H9 (cell line): ENCODE measurements at regions not wholly inside any gene's neighbourhood (a gene's known extent, or its start where the extent isn't known, plus 50 kb on each side); places are given as distances from the start of the nearest gene placed in this dataset.

ENCODE experiments used
- DNase-seq: peaks from one replicate; pipeline ENCODE4 v3.0.0-alpha.2; 2017
- H2AFZ ChIP-seq: one replicate; pipeline ENCODE4 v1.6.1; 2013; ENCODE audit warnings: mild to moderate bottlenecking, low read length, control low read depth, moderate library complexity
- H2AK5ac ChIP-seq: 2 replicates; pipeline ENCODE4 v1.6.1; 2013; ENCODE audit warnings: low read length, control low read depth, mixed read lengths; ENCODE audit not compliant: insufficient read length
- H2BK120ac ChIP-seq: one replicate; pipeline ENCODE4 v1.6.1; 2013; ENCODE audit warnings: low read depth, mild to moderate bottlenecking, low read length, control low read depth, inconsistent platforms; ENCODE audit not compliant: poor library complexity, severe bottlenecking
- H2BK12ac ChIP-seq: 2 replicates; pipeline ENCODE4 v1.6.1; 2013; ENCODE audit warnings: low read length, control low read depth, mixed read lengths, low read depth; ENCODE audit not compliant: insufficient read length
- H2BK15ac ChIP-seq: 2 replicates; pipeline ENCODE4 v1.6.1; 2013; ENCODE audit warnings: low read depth, low read length, control low read depth
- H2BK20ac ChIP-seq: one replicate; pipeline ENCODE4 v1.6.1; 2013; ENCODE audit warnings: low read depth, mild to moderate bottlenecking, low read length, control low read depth, inconsistent platforms; ENCODE audit not compliant: poor library complexity, severe bottlenecking
- H2BK5ac ChIP-seq: 2 replicates; pipeline ENCODE4 v1.6.1; 2013; ENCODE audit warnings: low read length, control low read depth, mixed read lengths; ENCODE audit not compliant: insufficient read length
- H3K14ac ChIP-seq: 2 replicates; pipeline ENCODE4 v1.6.1; 2013; ENCODE audit warnings: low read length, control low read depth; ENCODE audit not compliant: insufficient read depth
- H3K18ac ChIP-seq: 2 replicates; pipeline ENCODE4 v1.6.1; 2013; ENCODE audit warnings: low read depth, mild to moderate bottlenecking, mixed read lengths, low read length, control low read depth; ENCODE audit not compliant: insufficient read length
- H3K23ac ChIP-seq: 2 replicates; pipeline ENCODE4 v1.6.1; 2013; ENCODE audit warnings: low read length, control low read depth, mixed read lengths, low read depth; ENCODE audit not compliant: insufficient read length
- H3K23me2 ChIP-seq: 2 replicates; pipeline ENCODE4 v1.6.1; 2013; ENCODE audit warnings: low read depth, mild to moderate bottlenecking, mixed read lengths, low read length, control low read depth; ENCODE audit not compliant: insufficient read length, poor library complexity, severe bottlenecking
- H3K27ac ChIP-seq: 2 replicates; pipeline ENCODE4 v1.5.1; 2013; ENCODE audit warnings: low read length, control low read depth, mixed read lengths, low read depth; ENCODE audit not compliant: insufficient read length
- H3K27me3 ChIP-seq: 2 replicates; pipeline ENCODE4 v1.6.1; 2013; ENCODE audit warnings: low read length, control low read depth, inconsistent platforms; ENCODE audit not compliant: insufficient read depth
- H3K4ac ChIP-seq: 2 replicates; pipeline ENCODE4 v1.6.1; 2013; ENCODE audit warnings: low read depth, mild to moderate bottlenecking, control low read depth, inconsistent platforms, low read length, moderate library complexity
- H3K4me1 ChIP-seq: 2 replicates; pipeline ENCODE4 v1.6.1; 2013; ENCODE audit warnings: low read length, control low read depth, inconsistent platforms; ENCODE audit not compliant: insufficient read depth
- H3K4me2 ChIP-seq: 2 replicates; pipeline ENCODE4 v1.6.1; 2013; ENCODE audit warnings: low read length, control low read depth, mixed read lengths; ENCODE audit not compliant: insufficient read length, insufficient read depth
- H3K56ac ChIP-seq: 2 replicates; pipeline ENCODE4 v1.6.1; 2013; ENCODE audit warnings: low read depth, mild to moderate bottlenecking, mixed read lengths, low read length, control low read depth; ENCODE audit not compliant: insufficient read length
- H3K79me1 ChIP-seq: 2 replicates; pipeline ENCODE4 v1.6.1; 2013; ENCODE audit warnings: low read depth, mild to moderate bottlenecking, moderate library complexity, low read length, control low read depth, inconsistent platforms; ENCODE audit not compliant: insufficient read depth, poor library complexity, severe bottlenecking
- H3K79me2 ChIP-seq: 2 replicates; pipeline ENCODE4 v1.6.1; 2013; ENCODE audit warnings: low read length, control low read depth, inconsistent platforms; ENCODE audit not compliant: insufficient read depth
- H3K9ac ChIP-seq: 2 replicates; pipeline ENCODE4 v1.6.1; 2013; ENCODE audit warnings: low read length, control low read depth, mixed read lengths; ENCODE audit not compliant: insufficient read length; ENCODE audit errors: extremely low read depth
- H3K9me3 ChIP-seq: one replicate; pipeline ENCODE4 v1.6.1; 2013; ENCODE audit warnings: low read depth, low read length, inconsistent platforms; ENCODE audit not compliant: control insufficient read depth
- H3T11ph ChIP-seq: one replicate; pipeline ENCODE4 v1.6.1; 2013; ENCODE audit warnings: mild to moderate bottlenecking, low read length, control low read depth, inconsistent platforms
- H4K20me1 ChIP-seq: one replicate; pipeline ENCODE4 v1.6.1; 2013; ENCODE audit not compliant: control insufficient read depth, insufficient read length, insufficient read depth
- H4K5ac ChIP-seq: 2 replicates; pipeline ENCODE4 v1.6.1; 2013; ENCODE audit warnings: low read depth, mild to moderate bottlenecking, mixed read lengths, low read length, control low read depth; ENCODE audit not compliant: insufficient read length
- H4K8ac ChIP-seq: replicated peaks from 2 replicates; pipeline ENCODE4 v1.6.1; 2013; ENCODE audit warnings: low read length, control low read depth, mixed read lengths, low read depth; ENCODE audit not compliant: insufficient read length
- H4K91ac ChIP-seq: 2 replicates; pipeline ENCODE4 v1.6.1; 2013; ENCODE audit warnings: low read depth, mild to moderate bottlenecking, moderate library complexity, mixed read lengths, low read length, control low read depth; ENCODE audit not compliant: insufficient read length
- H3K27ac Mint-ChIP-seq, 3 experiments: 2 replicates in 2 of 3; 3 replicates in 1 of 3; pipeline ENCODE4 v1.8.0; 2020 to 2021; ENCODE audit warnings: mixed read lengths in 3 of 3, mild to moderate bottlenecking in 1 of 3, moderate library complexity in 1 of 3
- H3K27me3 Mint-ChIP-seq: 2 replicates; pipeline ENCODE4 v1.8.0; 2021; ENCODE audit warnings: low read depth, mild to moderate bottlenecking, moderate library complexity, mixed read lengths
- H3K36me3 Mint-ChIP-seq, 3 experiments: 2 replicates in 2 of 3; 3 replicates in 1 of 3; pipeline ENCODE4 v1.8.0; 2020 to 2021; ENCODE audit warnings: low read depth in 3 of 3, mixed read lengths in 3 of 3; ENCODE audit not compliant: insufficient read depth in 1 of 3
- H3K4me1 Mint-ChIP-seq, 2 experiments: 2 replicates each; pipeline ENCODE4 v1.8.0; 2020; ENCODE audit warnings: mixed read lengths in 2 of 2
- H3K4me3 Mint-ChIP-seq, 2 experiments: 2 replicates in 1 of 2; 3 replicates in 1 of 2; pipeline ENCODE4 v1.8.0; 2020 to 2021; ENCODE audit warnings: mild to moderate bottlenecking in 2 of 2, mixed read lengths in 2 of 2, moderate library complexity in 1 of 2
- H3K9me3 Mint-ChIP-seq, 2 experiments: 2 replicates in 1 of 2; 3 replicates in 1 of 2; pipeline ENCODE4 v1.8.0; 2020; ENCODE audit warnings: mild to moderate bottlenecking in 2 of 2, mixed read lengths in 2 of 2, moderate library complexity in 1 of 2
- WGBS: extraction: QIAGEN DNeasy Blood & Tissue Kit; methylation state at CpG from one replicate; pipeline ENCODE4 v1.1.7; 2013; ENCODE audit warnings: missing lambda C conversion rate, low lambda C conversion rate, mixed read lengths; ENCODE audit not compliant: insufficient read length; ENCODE audit errors: extremely low coverage; 5-methylcytosine and 5-hydroxymethylcytosine counted together
- TF ChIP-seq, protein P1 (sequence below): fragments of 200-600 bp; sonication (generic); conservative IDR thresholded peaks from 3 replicates; pipeline ENCODE4 v1.8.0; 2021; ENCODE audit warnings: antibody characterized with exemption, mild to moderate bottlenecking

DNA sequence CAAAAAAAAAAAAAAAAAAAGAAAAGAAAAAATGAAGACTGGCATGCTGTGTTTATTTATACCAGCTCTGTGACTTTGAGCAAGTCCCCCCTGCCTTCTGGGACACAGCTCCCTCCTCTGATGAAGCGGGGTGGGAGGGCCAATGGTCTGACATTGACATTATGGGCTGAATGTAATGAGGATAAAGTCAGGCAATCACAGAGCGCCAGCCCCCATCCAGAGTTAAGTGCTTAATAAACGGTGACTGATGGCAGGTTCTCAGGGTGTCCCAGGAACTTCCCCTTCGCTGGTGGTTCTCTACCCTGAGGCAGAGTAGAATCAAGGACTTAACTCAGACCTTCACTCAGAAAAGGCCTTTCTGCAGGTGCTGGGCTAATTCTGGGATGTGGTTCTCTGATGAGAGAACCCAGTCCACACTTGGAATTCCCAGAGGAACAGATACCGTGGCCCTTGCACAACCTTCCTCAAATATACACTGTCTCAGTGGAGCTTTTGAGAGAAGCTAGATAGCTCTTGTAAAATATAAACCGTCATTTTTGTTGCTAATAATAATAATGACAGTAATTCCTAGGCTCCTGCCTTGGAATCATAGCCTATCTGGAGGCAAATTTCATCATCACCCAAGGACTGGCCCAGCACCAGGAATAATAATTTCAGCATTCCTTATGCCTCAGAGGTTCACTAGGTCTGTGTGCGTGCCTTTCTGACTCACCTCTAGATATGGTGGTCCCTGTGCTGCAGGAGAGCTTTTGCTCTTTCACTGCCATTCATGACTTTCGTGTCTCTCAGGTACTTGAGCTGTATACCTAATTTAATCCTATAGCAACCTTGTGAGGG, 115.8 kb downstream of the RPLP1 start:
- Histone ChIP-seq H3K27me3 (no peaks in the 10 kb centered on the region), H3K4ac (no peak overlapping the region), H4K5ac (no peak overlapping the region), H3K27ac (no peak overlapping the region), H2AK5ac (no peak overlapping the region), H3K79me2 (no peaks in the 10 kb centered on the region), H3K9ac (no peak overlapping the region), H4K20me1 (no peaks in the 10 kb centered on the region), H2BK15ac (no peak overlapping the region), H3K9me3 (no peaks in the 10 kb centered on the region), H2BK12ac (no peak overlapping the region), H3K18ac (no peak overlapping the region), H3K14ac (no peak overlapping the region), H2BK120ac (no peak overlapping the region), H2AFZ (no peak overlapping the region), H3T11ph (no peak overlapping the region), H3K56ac (no peak overlapping the region), H3K4me2 (no peak overlapping the region), H3K79me1 (no peaks in the 10 kb centered on the region), H4K8ac (no peak overlapping the region), H3K23ac (no peak overlapping the region), H3K23me2 (no peaks in the 10 kb centered on the region), H3K4me1 (no peaks in the 10 kb centered on the region), H4K91ac (no peak overlapping the region), H2BK20ac (no peak overlapping the region), H2BK5ac (no peak overlapping the region)
- Mint-ChIP-seq H3K27me3 (peaks cover 3% of the 10 kb centered on the region), H3K4me3 (no peak overlapping the region), H3K36me3 (no peaks in the 10 kb centered on the region), H3K9me3 (no peaks in the 10 kb centered on the region), H3K27ac (no peak overlapping the region), H3K4me1 (peaks cover 2 to 3% of the 10 kb centered on the region in 2 experiments)
- TF ChIP-seq, protein P1, sequence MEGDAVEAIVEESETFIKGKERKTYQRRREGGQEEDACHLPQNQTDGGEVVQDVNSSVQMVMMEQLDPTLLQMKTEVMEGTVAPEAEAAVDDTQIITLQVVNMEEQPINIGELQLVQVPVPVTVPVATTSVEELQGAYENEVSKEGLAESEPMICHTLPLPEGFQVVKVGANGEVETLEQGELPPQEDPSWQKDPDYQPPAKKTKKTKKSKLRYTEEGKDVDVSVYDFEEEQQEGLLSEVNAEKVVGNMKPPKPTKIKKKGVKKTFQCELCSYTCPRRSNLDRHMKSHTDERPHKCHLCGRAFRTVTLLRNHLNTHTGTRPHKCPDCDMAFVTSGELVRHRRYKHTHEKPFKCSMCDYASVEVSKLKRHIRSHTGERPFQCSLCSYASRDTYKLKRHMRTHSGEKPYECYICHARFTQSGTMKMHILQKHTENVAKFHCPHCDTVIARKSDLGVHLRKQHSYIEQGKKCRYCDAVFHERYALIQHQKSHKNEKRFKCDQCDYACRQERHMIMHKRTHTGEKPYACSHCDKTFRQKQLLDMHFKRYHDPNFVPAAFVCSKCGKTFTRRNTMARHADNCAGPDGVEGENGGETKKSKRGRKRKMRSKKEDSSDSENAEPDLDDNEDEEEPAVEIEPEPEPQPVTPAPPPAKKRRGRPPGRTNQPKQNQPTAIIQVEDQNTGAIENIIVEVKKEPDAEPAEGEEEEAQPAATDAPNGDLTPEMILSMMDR, result no peak
- no CpG with 5 or more reads among the region's 8 CpGs for WGBS
- no peak for DNase-seq
